Gastroesophageal sphincter (tissue), 4 donors: ENCODE measurements at regions not wholly inside any gene's neighbourhood (a gene's known extent, or its start where the extent isn't known, plus 50 kb on each side); places are given as distances from the start of the nearest gene placed in this dataset.

Experiments used
- ATAC-seq: fragments of 150-250 bp; one replicate; pipeline ENCODE4 v1.9.1; 2016; ENCODE audit warnings: mild to moderate bottlenecking, moderate library complexity
- H3K27ac ChIP-seq, 4 donors: fragments of 200-600 bp; sonication (generic) in 3 of 4; 1 replicate in 3 of 4; 2 replicates in 1 of 4; pipeline ENCODE4 v1.5.1; 2016 to 2019
- H3K27me3 ChIP-seq: fragments of 200-600 bp; sonication (generic); one replicate; pipeline ENCODE4 v1.5.1; 2019
- H3K36me3 ChIP-seq, 2 donors: fragments of 200-600 bp; sonication (generic); one replicate each; pipeline ENCODE4 v1.5.1; 2019; ENCODE audit warnings: control low read depth in 1 of 2
- H3K4me1 ChIP-seq, 3 donors: fragments of 200-600 bp; sonication (generic); 1 replicate in 2 of 3; 2 replicates in 1 of 3; pipeline ENCODE4 v1.5.1; 2016 to 2019; ENCODE audit warnings: control low read depth in 2 of 3
- H3K4me3 ChIP-seq, 2 donors: fragments of 200-600 bp; sonication (generic); one replicate each; pipeline ENCODE4 v1.5.1; 2019; ENCODE audit warnings: mild to moderate bottlenecking in 1 of 2, moderate library complexity in 1 of 2
- H3K9me3 ChIP-seq, 3 donors: fragments of 200-600 bp; sonication (generic); one replicate each; pipeline ENCODE4 v1.5.1; 2017 to 2019; ENCODE audit warnings: control low read depth in 2 of 3
- EP300 ChIP-seq: sonication (generic); formaldehyde crosslinking; IDR thresholded peaks from one replicate; pipeline ENCODE4 v1.6.1; 2017; ENCODE audit warnings: antibody characterized with exemption, mild to moderate bottlenecking
- POLR2A ChIP-seq, 2 donors: fragments of 450-650 bp; IDR thresholded peaks; one replicate each; pipeline ENCODE4 v1.6.1; 2017; ENCODE audit warnings: antibody characterized with exemption in 2 of 2, mild to moderate bottlenecking in 2 of 2, moderate library complexity in 1 of 2
- POLR2AphosphoS5 ChIP-seq: sonication (generic); formaldehyde crosslinking; IDR thresholded peaks from one replicate; pipeline ENCODE4 v1.6.1; 2017; ENCODE audit warnings: antibody characterized with exemption
- WGBS, 2 donors: methylation state at CpG; one replicate each; pipeline ENCODE4 v1.1.5; 2018; ENCODE audit warnings: low coverage in 1 of 2; 5-methylcytosine and 5-hydroxymethylcytosine counted together
- TF ChIP-seq, protein P1 (sequence below), 4 experiments: fragments of 200-600 bp in 2 of 4; fragments of 450-650 bp in 2 of 4; sonication (generic) in 1 of 4; IDR thresholded peaks; one replicate each; pipeline ENCODE4 v1.5.1; 2017 to 2019; ENCODE audit warnings: antibody characterized with exemption in 4 of 4, mild to moderate bottlenecking in 2 of 4, moderate library complexity in 2 of 4

DNA sequence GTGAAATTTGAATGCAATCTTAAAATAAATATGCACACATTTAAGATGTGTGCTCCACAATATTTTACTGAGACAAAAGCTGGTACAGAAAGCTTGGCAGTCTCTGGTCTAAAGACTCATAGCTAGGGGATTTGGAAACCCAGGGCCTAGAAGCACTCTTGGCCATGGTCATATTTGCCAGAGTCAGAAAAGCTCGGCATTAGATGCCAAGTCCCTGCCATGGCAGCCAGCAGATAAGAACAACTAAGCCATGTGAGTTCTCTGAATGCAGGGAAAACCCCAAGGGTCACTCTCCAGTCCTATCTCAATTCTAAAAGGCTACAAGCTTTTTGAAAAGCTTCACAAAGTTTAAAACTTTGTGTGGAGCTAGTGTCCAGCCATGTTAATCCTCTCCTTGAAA, 119.5 kb downstream of the FAM114A2 start:
- Histone ChIP-seq H3K27me3 (no peaks in the 10 kb centered on the region), H3K4me3 (no peak overlapping the region), H3K4me1 (no peaks in the 10 kb centered on the region), H3K9me3 (peaks cover 0 to 23% (median 0%) of the 10 kb centered on the region in 3 donors), H3K27ac (no peak overlapping the region), H3K36me3 (no peaks in the 10 kb centered on the region)
- no peak for ATAC-seq
- WGBS, 2 donors, result 11% methylated on average over 1 of the region's 1 CpG; no CpG with 5 or more reads in 1 of the 2 donors
- TF ChIP-seq POLR2AphosphoS5 (no peak), EP300 (no peak), POLR2A (IDR thresholded peaks at IDR 0.05) (no peak)
- TF ChIP-seq, protein P1, sequence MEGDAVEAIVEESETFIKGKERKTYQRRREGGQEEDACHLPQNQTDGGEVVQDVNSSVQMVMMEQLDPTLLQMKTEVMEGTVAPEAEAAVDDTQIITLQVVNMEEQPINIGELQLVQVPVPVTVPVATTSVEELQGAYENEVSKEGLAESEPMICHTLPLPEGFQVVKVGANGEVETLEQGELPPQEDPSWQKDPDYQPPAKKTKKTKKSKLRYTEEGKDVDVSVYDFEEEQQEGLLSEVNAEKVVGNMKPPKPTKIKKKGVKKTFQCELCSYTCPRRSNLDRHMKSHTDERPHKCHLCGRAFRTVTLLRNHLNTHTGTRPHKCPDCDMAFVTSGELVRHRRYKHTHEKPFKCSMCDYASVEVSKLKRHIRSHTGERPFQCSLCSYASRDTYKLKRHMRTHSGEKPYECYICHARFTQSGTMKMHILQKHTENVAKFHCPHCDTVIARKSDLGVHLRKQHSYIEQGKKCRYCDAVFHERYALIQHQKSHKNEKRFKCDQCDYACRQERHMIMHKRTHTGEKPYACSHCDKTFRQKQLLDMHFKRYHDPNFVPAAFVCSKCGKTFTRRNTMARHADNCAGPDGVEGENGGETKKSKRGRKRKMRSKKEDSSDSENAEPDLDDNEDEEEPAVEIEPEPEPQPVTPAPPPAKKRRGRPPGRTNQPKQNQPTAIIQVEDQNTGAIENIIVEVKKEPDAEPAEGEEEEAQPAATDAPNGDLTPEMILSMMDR (IDR thresholded peaks at IDR 0.05), result no peak

DNA sequence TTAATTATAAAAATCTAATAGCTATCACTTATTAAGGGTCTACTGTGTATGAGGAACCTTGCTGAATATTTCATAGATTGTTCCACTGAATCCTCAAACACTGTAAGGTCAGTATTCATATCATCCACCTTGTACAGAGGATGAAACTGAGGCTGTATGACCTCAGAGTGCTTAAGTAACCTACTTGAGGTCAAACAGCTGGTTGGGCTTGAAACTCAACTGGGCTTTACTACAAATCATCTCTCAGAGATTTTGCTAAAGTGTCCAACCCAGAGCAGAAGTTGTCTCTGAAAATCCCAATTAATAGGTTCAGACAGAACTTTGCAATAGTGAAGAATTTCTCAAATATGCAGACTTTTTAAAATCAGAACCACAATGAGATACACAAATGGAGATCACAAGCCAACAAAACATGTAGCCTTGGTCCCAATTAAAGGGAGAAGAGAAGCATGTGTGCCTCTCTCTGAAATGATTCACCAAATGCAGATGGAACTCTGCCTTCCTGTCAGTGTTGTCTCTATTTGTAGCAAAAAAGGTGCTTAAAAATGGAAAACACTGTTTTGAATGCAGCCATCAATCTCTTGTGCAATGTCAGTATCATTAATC, 131.4 kb downstream of the FAM114A2 start:
- no peaks in the 10 kb centered on the region for H3K36me3 ChIP-seq
- H3K27ac ChIP-seq, result peak overlapping the region in 1 of 4 donors; percentile 43
- no peak for TF ChIP-seq POLR2A (IDR thresholded peaks at IDR 0.05)
- TF ChIP-seq, protein P1 (IDR thresholded peaks at IDR 0.05), result no peak
- no peak for TF ChIP-seq POLR2AphosphoS5
- TF ChIP-seq EP300, result no peak
- no peaks in the 10 kb centered on the region for H3K4me1 ChIP-seq
- no peak overlapping the region for H3K4me3 ChIP-seq
- peak; percentile 62 for ATAC-seq
- no peaks in the 10 kb centered on the region for H3K27me3 ChIP-seq
- H3K9me3 ChIP-seq, result no peaks in the 10 kb centered on the region

DNA sequence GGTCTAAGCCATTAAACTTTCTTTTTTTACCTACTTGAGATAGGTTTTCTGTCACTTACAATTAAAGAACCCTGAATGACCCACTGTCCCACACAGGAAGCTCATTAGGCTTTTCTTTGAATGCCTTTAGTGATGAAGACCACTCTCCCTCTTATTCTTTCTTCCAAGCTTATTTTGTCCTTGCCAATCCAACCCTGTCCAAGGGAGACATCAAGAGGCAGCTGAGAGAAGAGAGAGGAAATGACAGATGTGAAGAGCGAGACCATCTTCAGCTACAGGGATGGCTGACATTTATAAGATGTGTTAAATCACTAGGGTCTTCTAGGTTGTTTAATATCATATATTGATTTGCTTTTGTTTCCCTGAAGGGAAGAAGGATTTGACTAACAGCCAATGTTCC, 133.5 kb downstream of the FAM114A2 start:
- no peak overlapping the region for H3K27ac ChIP-seq
- H3K9me3 ChIP-seq, result no peaks in the 10 kb centered on the region
- H3K36me3 ChIP-seq, result no peaks in the 10 kb centered on the region
- WGBS, 2 donors, result 88% methylated on average over 1 of the region's 1 CpG; no CpG with 5 or more reads in 1 of the 2 donors
- no peaks in the 10 kb centered on the region for H3K27me3 ChIP-seq
- ATAC-seq, result no peak
- H3K4me3 ChIP-seq, result no peak overlapping the region
- peaks cover 0 to 6% (median 4%) of the 10 kb centered on the region in 3 donors for H3K4me1 ChIP-seq
- TF ChIP-seq POLR2AphosphoS5 (no peak), EP300 (no peak), POLR2A (IDR thresholded peaks at IDR 0.05) (no peak)
- TF ChIP-seq, protein P1 (IDR thresholded peaks at IDR 0.05), result no peak

DNA sequence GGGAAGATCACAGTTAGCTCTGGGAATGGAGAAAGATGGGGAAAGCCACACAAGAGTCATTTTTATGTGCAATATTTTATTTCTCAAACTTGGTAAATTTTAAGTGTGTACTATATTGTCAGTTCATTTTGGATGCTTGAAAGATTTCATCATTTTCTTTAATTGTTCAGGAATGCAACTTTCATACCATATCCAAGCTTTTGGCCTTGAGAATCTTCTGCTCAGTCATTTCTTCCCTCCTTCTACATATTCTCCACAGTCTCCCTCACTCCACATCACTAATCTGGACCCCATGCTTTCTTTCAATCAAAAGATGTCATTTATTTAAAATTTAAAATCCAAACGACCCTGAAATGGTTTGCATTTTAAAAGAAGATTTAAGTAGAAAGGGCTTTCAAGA, 135.4 kb downstream of the FAM114A2 start:
- Histone ChIP-seq H3K27me3 (no peaks in the 10 kb centered on the region), H3K27ac (no peak overlapping the region), H3K36me3 (no peaks in the 10 kb centered on the region), H3K4me3 (no peak overlapping the region), H3K9me3 (no peaks in the 10 kb centered on the region), H3K4me1 (peaks cover 0 to 6% (median 4%) of the 10 kb centered on the region in 3 donors)
- TF ChIP-seq POLR2A (IDR thresholded peaks at IDR 0.05), result no peak
- TF ChIP-seq POLR2AphosphoS5, result no peak
- TF ChIP-seq, protein P1 (IDR thresholded peaks at IDR 0.05), result no peak
- TF ChIP-seq EP300, result no peak
- 0 to 11% methylated on average over 1 of the region's 1 CpG for WGBS, 2 donors
- ATAC-seq, result no peak

DNA sequence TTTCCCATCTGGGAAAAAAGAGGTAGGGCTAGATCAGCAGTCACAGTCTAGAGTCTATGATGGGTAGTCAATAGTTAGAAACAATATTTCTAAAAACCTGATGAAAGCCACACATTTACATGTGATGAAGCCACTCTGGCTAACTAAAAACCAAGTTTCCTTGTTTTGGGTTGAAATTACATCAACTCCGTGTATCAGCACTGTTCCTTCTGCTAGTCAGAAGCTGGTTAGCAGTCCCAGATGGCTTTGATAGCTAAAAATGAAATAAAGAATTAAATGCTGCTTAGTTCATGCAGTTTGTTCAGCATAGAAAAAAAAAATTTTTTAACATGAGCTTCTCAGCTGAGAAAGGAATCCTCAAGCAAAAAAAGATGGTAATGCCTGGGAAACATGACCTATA, 136.7 kb downstream of the FAM114A2 start:
- no peak for ATAC-seq
- H3K4me3 ChIP-seq, result no peak overlapping the region
- no peaks in the 10 kb centered on the region for H3K27me3 ChIP-seq
- H3K36me3 ChIP-seq, result no peaks in the 10 kb centered on the region
- 50 to 64% methylated on average over 1 of the region's 1 CpG for WGBS, 2 donors
- peaks cover 0 to 6% (median 4%) of the 10 kb centered on the region in 3 donors for H3K4me1 ChIP-seq
- TF ChIP-seq EP300 (no peak), POLR2A (IDR thresholded peaks at IDR 0.05) (no peak), POLR2AphosphoS5 (no peak)
- TF ChIP-seq, protein P1 (IDR thresholded peaks at IDR 0.05), result no peak
- no peaks in the 10 kb centered on the region for H3K9me3 ChIP-seq
- H3K27ac ChIP-seq, result peak overlapping the region in 3 of 4 donors; percentile 55 to 68 (median 59)
